OCI-LY1 (cell line): ENCODE measurements at regions not wholly inside any gene's neighbourhood (a gene's known extent, or its start where the extent isn't known, plus 50 kb on each side); places are given as distances from the start of the nearest gene placed in this dataset.

ENCODE experiments used
- EZH2 ChIP-seq: fragments of 200-600 bp; sonication (generic), shearing (Covaris generic); IDR thresholded peaks from 2 replicates; pipeline ENCODE4 v1.8.0; 2017; ENCODE audit warnings: borderline replicate concordance, mixed run types, mild to moderate bottlenecking, antibody characterized with exemption, low read length, moderate library complexity, mixed read lengths
- TF ChIP-seq, protein P1 (sequence below): fragments of 200-600 bp; sonication (generic), shearing (Covaris generic); IDR thresholded peaks from 2 replicates; pipeline ENCODE4 v1.5.1; 2017; ENCODE audit warnings: mild to moderate bottlenecking, antibody characterized with exemption, low read length, moderate library complexity, mixed read lengths

DNA sequence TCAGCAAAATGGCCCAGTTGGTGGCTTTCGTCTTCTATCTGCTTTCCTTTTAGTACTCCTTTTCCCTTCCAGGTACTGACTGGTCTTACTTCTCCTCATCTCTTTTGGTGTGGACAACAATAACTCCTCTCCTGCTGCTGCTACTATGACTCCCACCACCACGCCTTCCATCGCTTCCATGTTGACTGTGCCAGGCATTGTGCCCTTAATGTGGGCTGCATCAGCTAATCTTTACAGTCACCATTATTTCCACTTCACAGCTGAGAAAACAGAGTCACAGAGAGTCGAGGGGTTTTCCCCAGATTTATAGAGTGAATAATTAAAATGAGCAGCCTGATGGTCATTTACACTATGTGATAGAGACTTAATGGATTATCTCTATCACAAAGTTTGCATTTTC is 184.9 kb upstream of the IL12B start:
- TF ChIP-seq, protein P1, sequence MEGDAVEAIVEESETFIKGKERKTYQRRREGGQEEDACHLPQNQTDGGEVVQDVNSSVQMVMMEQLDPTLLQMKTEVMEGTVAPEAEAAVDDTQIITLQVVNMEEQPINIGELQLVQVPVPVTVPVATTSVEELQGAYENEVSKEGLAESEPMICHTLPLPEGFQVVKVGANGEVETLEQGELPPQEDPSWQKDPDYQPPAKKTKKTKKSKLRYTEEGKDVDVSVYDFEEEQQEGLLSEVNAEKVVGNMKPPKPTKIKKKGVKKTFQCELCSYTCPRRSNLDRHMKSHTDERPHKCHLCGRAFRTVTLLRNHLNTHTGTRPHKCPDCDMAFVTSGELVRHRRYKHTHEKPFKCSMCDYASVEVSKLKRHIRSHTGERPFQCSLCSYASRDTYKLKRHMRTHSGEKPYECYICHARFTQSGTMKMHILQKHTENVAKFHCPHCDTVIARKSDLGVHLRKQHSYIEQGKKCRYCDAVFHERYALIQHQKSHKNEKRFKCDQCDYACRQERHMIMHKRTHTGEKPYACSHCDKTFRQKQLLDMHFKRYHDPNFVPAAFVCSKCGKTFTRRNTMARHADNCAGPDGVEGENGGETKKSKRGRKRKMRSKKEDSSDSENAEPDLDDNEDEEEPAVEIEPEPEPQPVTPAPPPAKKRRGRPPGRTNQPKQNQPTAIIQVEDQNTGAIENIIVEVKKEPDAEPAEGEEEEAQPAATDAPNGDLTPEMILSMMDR = no peak
- TF ChIP-seq EZH2 = no peak
